HEK293 (cell line): ENCODE measurements at regions not wholly inside any gene's neighbourhood (a gene's known extent, or its start where the extent isn't known, plus 50 kb on each side); places are given as distances from the start of the nearest gene placed in this dataset.

ENCODE experiments used
- CTCF ChIP-seq: fragments of 450-650 bp; formaldehyde crosslinking; IDR thresholded peaks from 2 replicates; pipeline ENCODE4 v1.5.1; 2016; ENCODE audit warnings: missing biosample characterization, missing genetic modification characterization
- KLF10 ChIP-seq: fragments of 450-650 bp; IDR thresholded peaks from 2 replicates; pipeline ENCODE4 v1.5.1; 2018; ENCODE audit warnings: missing biosample characterization, mild to moderate bottlenecking, missing genetic modification characterization
- SETDB1 ChIP-seq: IDR thresholded peaks from one replicate; pipeline ENCODE4 v1.6.1; 2017; ENCODE audit warnings: mild to moderate bottlenecking, low read length, moderate library complexity, mixed read lengths; ENCODE audit not compliant: insufficient read length
- YY1 ChIP-seq: fragments of 450-650 bp; formaldehyde crosslinking; IDR thresholded peaks from 2 replicates; pipeline ENCODE4 v1.5.1; 2018; ENCODE audit warnings: missing biosample characterization, missing genetic modification characterization
- ZIC2 ChIP-seq: fragments of 450-650 bp; formaldehyde crosslinking; IDR thresholded peaks from 2 replicates; pipeline ENCODE4 v1.5.1; 2016; ENCODE audit warnings: missing biosample characterization, missing genetic modification characterization
- ZNF121 ChIP-seq: fragments of 450-650 bp; formaldehyde crosslinking; IDR thresholded peaks from 2 replicates; pipeline ENCODE4 v1.5.1; 2016; ENCODE audit warnings: missing biosample characterization, missing genetic modification characterization
- ZNF248 ChIP-seq: fragments of 450-650 bp; formaldehyde crosslinking; IDR thresholded peaks from 2 replicates; pipeline ENCODE4 v1.5.1; 2017; ENCODE audit warnings: missing biosample characterization, missing genetic modification characterization
- ZNF280C ChIP-seq: fragments of 450-650 bp; formaldehyde crosslinking; IDR thresholded peaks from 2 replicates; pipeline ENCODE4 v1.5.1; 2016; ENCODE audit warnings: missing biosample characterization, missing genetic modification characterization
- ZNF341 ChIP-seq: fragments of 450-650 bp; formaldehyde crosslinking; IDR thresholded peaks from 2 replicates; pipeline ENCODE4; 2016; ENCODE audit warnings: low read depth, missing biosample characterization, missing genetic modification characterization
- ZNF426 ChIP-seq: fragments of 450-650 bp; formaldehyde crosslinking; IDR thresholded peaks from 2 replicates; pipeline ENCODE4 v1.5.1; 2017; ENCODE audit warnings: missing biosample characterization, missing genetic modification characterization, mild to moderate bottlenecking, inconsistent platforms, moderate library complexity
- ZNF555 ChIP-seq: fragments of 450-650 bp; formaldehyde crosslinking; conservative IDR thresholded peaks from 2 replicates; pipeline ENCODE4 v1.5.1; 2017; ENCODE audit warnings: missing biosample characterization, mild to moderate bottlenecking, missing genetic modification characterization, inconsistent platforms
- ZNF677 ChIP-seq: fragments of 450-650 bp; IDR thresholded peaks from 2 replicates; pipeline ENCODE4 v1.5.0; 2018; ENCODE audit warnings: missing biosample characterization, mild to moderate bottlenecking, missing genetic modification characterization, moderate library complexity
- ZNF704 ChIP-seq: fragments of 450-650 bp; formaldehyde crosslinking; IDR thresholded peaks from 2 replicates; pipeline ENCODE4 v1.5.1; 2016; ENCODE audit warnings: missing biosample characterization, missing genetic modification characterization
- ZNF830 ChIP-seq: fragments of 450-650 bp; IDR thresholded peaks from 2 replicates; pipeline ENCODE4 v1.5.0; 2018; ENCODE audit warnings: missing biosample characterization, missing genetic modification characterization, low read depth, mild to moderate bottlenecking, moderate library complexity

- TF ChIP-seq SETDB1 (no peak), ZNF830 (tag by site-specific recombination) (no peak), ZNF248 (no peak), CTCF (tag by site-specific recombination) (no peak), ZNF341 (tag by site-specific recombination) (no peak), ZNF426 (tag by site-specific recombination) (no peak), ZNF280C (tag by site-specific recombination) (no peak), ZIC2 (tag by site-specific recombination) (no peak), ZNF555 (tag by site-specific recombination) (no peak), KLF10 (tag by site-specific recombination) (no peak), ZNF704 (no peak), ZNF677 (no peak), YY1 (tag by site-specific recombination) (no peak), ZNF121 (tag by site-specific recombination) (no peak)
Measured at GRCh38 chr18:73535990-73536389, 611.6 kb downstream of the FBXO15 start.
